Retina (tissue), 1 donor: ENCODE measurements at regions not wholly inside any gene's neighbourhood (a gene's known extent, or its start where the extent isn't known, plus 50 kb on each side); places are given as distances from the start of the nearest gene placed in this dataset.

Source experiments
- DNase-seq: peaks from one replicate; pipeline ENCODE4 v3.0.0-alpha.2; 2016

- no peak for DNase-seq
Measured at GRCh38 chr12:98446682-98447081, 68.7 kb upstream of the TMPO start.

DNA sequence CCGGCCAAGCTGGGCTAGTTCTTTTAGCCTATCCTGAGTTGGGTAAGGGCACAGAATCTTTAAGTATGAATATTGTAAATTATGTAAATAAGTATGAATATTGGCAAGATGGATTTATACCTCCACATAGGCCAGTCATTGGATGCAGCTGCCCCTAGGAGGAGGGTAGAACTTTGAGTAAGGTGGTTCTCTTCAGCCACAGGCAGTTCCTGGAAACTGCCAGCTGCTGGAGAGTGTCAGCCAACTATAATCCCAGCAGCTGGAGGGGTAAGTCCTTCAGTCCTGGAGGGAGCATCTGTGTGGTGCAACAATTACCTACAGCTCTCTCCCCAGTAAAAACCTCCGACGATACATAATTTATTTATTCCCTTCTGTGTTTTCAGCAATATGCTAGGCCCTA is 65.8 kb upstream of the TMPO start:
- no peak for DNase-seq

DNA sequence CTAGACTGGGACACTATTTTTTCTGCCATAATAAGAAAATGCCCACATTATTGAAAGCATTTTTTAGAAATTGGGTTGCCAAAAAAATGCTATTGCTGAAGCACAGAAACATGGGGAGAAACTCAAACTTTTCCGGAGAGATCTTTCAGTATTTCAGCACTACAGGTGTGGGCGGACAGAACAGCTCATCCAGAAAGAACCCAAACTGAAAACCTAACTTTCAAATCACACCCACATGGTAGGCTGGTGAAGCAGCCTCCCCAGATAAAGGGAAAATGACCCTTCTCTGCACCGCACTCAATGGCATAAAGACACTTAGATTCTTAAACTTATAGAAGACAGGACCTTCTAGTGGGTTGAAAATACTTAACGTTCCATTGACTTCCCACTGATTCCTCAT is 62.3 kb upstream of the TMPO start:
- DNase-seq = no peak

DNA sequence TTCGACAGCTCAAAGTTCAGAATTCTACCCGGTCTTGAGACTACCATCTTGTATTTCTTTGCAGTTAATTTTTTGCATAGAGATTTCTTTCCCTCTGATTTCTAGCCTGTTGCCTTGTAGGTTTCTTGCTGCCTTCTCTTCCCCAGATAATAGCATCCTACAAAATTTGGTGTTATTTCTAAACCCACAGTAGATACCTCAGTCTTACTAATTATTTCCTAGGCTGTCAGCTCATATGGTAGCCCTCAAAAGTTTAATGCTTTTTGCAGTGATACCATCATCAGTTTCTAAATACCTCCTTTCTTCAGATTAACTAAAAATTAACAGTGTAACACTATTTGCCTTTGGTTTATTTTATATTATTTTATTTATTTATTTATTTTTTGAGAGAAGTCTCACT is 61.9 kb upstream of the TMPO start:
- DNase-seq = no peak

GRCh38 chr12:98456041-98456440 is 59.3 kb upstream of the TMPO start:
- no peak for DNase-seq

DNA sequence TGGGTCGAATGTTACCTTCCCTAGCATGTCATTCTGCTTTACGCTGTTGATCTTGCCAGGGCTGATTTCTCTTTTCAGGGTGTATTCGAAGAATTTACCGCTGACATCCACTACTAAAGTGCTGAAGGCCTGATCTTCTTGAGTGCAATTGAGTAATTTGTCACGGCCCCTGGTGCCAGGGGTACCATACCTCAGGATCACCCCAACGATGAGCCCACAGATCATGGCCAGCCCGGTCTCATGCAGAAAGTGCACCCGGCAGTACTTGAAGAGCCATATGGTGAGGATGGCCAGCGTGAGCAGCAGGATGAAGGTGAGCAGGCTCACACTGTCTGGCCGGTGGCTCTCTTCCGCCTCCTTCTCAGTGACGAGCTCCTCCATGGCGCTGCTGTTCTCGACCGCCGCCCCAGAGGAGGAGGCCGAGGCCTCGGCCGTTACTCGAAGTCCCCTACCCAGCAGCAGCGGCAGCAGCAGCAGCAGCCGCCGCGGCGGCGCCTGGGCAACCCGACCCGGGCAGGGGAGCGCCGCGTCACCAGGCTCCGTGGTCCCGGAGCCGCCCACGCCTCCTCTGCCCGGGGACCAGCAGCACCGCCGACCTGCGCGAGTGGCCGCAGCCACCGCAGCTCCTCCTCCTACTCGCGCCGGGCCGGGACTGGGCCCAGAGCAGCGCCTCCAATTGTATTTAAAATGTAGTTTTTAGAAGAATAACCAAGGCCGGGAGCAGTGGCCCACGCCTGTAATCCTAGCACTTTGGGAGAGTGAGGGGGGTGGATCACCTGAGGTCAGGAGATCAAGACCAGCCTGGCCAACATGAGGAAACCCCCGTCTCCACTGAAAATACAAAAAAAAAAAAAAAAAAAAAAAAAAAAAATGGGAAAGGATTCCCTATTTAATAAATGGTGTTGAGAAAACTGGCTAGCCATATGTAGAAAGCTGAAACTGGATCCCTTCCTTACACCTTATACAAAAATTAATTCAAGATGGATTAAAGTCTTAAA is 58.5 kb upstream of the TMPO start:
- peak; percentile 85 for DNase-seq

DNA sequence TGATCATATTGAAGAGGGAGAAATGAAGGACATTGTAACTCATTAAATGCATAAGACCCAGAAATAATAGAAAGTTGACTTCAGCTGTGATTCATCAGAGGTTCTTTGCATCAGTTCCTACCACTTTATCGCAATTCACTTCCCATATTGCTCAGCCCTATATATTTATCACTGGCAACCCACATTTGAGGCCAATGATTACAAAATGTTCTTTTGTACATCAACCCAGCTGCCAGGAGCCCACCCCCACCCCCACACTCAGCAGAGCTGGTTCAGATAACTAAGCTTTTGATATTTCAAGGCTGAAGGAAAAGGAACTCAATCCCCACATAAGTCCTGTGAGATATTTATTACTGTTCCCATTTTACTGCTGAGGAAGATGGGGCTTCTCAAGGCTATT is 51.2 kb upstream of the TMPO start:
- no peak for DNase-seq

GRCh38 chr12:98465505-98465904 is 49.9 kb upstream of the TMPO start:
- no peak for DNase-seq
